CD4-positive, alpha-beta T cell (primary cell): ENCODE measurements at regions not wholly inside any gene's neighbourhood (a gene's known extent, or its start where the extent isn't known, plus 50 kb on each side); places are given as distances from the start of the nearest gene placed in this dataset.

ENCODE experiments used
- ATAC-seq: fragments of 200-7000 bp; cut with Tn5 transposase; one replicate; pipeline ENCODE4 v1.10.0; 2022; ENCODE audit warnings: mild to moderate bottlenecking; ENCODE audit not compliant: poor library complexity
- CTCF ChIA-PET: fragments of 350-600 bp; sonication (Branson Sonifier 250); formaldehyde crosslinking; loops from one replicate; lab custom pipeline; 2021; ENCODE audit warnings: antibody characterized with exemption, inconsistent platforms; lab: Charles Lee
- POLR2A ChIA-PET: fragments of 350-600 bp; sonication (Branson Sonifier 250); formaldehyde crosslinking; loops from one replicate; lab custom pipeline; 2021; ENCODE audit warnings: antibody characterized with exemption, inconsistent platforms; lab: Charles Lee
- DNase-seq, 14 experiments: peaks; one replicate each; pipeline ENCODE4 v3.0.0-alpha.2; 2013 to 2020; ENCODE audit warnings: mixed read lengths in 2 of 14
- H3K27ac ChIP-seq, 2 donors: one replicate each; pipeline versions ENCODE4 v1.5.1 to v1.7.0; 2013; ENCODE audit warnings: low read length in 2 of 2, low read depth in 1 of 2, mild to moderate bottlenecking in 1 of 2
- H3K27me3 ChIP-seq, 2 experiments: 1 replicate in 1 of 2; 2 replicates in 1 of 2; pipeline versions ENCODE4 v1.6.1 to v1.7.0; 2013; ENCODE audit warnings: low read length in 2 of 2, control low read depth in 1 of 2, mild to moderate bottlenecking in 1 of 2, moderate library complexity in 1 of 2; ENCODE audit not compliant: insufficient read depth in 2 of 2, control insufficient read depth in 1 of 2
- H3K36me3 ChIP-seq: one replicate; pipeline ENCODE4 v1.6.1; 2013; ENCODE audit warnings: low read length, control low read depth; ENCODE audit not compliant: insufficient read depth
- H3K4me1 ChIP-seq: one replicate; pipeline ENCODE4 v1.6.1; 2013; ENCODE audit warnings: low read length, control low read depth; ENCODE audit not compliant: insufficient read depth
- H3K4me3 ChIP-seq: one replicate; pipeline ENCODE4 v1.5.1; 2013; ENCODE audit warnings: mild to moderate bottlenecking, low read length, moderate library complexity
- H3K9me3 ChIP-seq, 2 experiments: 1 replicate in 1 of 2; 2 replicates in 1 of 2; pipeline versions ENCODE4 v1.6.1 to v1.7.0; 2013; ENCODE audit warnings: low read length in 2 of 2, mild to moderate bottlenecking in 2 of 2, control low read depth in 1 of 2, moderate library complexity in 1 of 2; ENCODE audit not compliant: control insufficient read depth in 1 of 2, insufficient read depth in 1 of 2
- H3K27ac Mint-ChIP-seq: one replicate; pipeline ENCODE4 v1.8.0; 2020; ENCODE audit warnings: mixed read lengths
- H3K27me3 Mint-ChIP-seq: one replicate; pipeline ENCODE4 v1.8.0; 2021; ENCODE audit warnings: mixed read lengths
- H3K36me3 Mint-ChIP-seq: one replicate; pipeline ENCODE4 v1.8.0; 2021; ENCODE audit warnings: low read depth, mixed read lengths
- H3K4me1 Mint-ChIP-seq: one replicate; pipeline ENCODE4 v1.8.0; 2021; ENCODE audit warnings: low read depth, mixed read lengths
- H3K4me3 Mint-ChIP-seq: one replicate; pipeline ENCODE4 v1.8.0; 2020; ENCODE audit warnings: mild to moderate bottlenecking, mixed read lengths
- H3K9me3 Mint-ChIP-seq: one replicate; pipeline ENCODE4 v1.8.0; 2020; ENCODE audit warnings: mixed read lengths
- intact Hi-C, 2 experiments: fragments of 100-400 bp; cut with DNase I in 1 of 2; cut with micrococcal nuclease in 1 of 2; formaldehyde crosslinking; loops; one replicate each; pipeline versions ENCODE4 v1.15.1 to v1.9.0; 2023 to 2025; cut with DNase I, micrococcal nuclease
- TF ChIP-seq, protein P1 (sequence below): fragments of 200-600 bp; IDR thresholded peaks from one replicate; pipeline ENCODE4 v1.8.0; 2022; ENCODE audit warnings: antibody characterized with exemption, mild to moderate bottlenecking

DNA sequence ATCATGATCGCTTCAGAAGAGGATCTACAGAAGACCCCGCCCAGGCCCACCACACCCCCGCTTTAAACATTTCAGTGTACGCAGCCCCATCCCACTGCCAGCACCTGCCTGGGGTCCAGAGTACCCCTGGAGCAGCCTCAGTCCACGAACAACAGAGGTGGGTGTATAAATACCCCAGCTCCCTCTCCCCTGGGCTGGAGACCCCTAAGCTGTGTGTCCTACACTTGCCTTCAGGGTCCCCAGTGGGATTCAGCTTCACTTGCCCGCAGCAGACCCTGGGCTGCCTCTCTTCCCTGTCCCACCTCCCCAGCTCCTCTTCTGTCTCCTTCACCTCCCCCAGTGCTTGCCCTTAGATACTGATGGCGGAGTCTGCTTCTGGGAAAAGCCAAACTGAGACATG lies 105.7 kb downstream of the RBFOX3 start:
- Histone ChIP-seq H3K27me3 (peaks cover 11 to 14% of the 10 kb centered on the region in 2 experiments), H3K4me3 (no peak overlapping the region)

DNA sequence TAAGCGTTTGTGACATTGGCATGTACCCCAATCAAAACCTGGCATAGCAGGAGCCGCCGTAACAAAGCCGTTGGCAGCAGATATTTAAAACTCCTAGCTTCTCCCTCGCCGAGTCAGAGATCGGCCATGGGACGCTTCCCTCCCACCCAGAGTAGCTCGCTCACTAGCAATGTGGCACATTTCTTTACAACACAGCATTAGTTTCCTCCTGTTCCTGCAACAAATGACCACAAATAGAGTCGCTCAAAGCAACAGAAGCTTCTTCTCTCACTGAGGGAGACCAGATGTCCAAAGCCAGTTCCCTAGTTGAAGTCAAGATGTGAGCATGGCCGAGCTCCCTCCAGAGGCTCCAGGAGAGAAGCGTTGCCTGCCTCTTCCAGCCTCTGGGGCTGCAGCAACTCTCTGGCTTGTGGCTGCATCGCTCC lies 106.7 kb downstream of the RBFOX3 start:
- H3K27me3 Mint-ChIP-seq = peaks cover 40% of the 10 kb centered on the region
- no peak overlapping the region for H3K27ac ChIP-seq
- no peaks in the 10 kb centered on the region for H3K36me3 Mint-ChIP-seq
- H3K9me3 ChIP-seq = peaks cover 0 to 13% of the 10 kb centered on the region in 2 experiments
- no peak overlapping the region for H3K4me3 Mint-ChIP-seq
- POLR2A ChIA-PET = no interaction called here
- ATAC-seq = no peak
- no peaks in the 10 kb centered on the region for H3K4me1 ChIP-seq
- no peaks in the 10 kb centered on the region for H3K36me3 ChIP-seq
- no peaks in the 10 kb centered on the region for H3K4me1 Mint-ChIP-seq
- CTCF ChIA-PET = interaction anchor here (0.6 kb wide), 1 partner anchor 380 kb away, joined by 4 read pairs; no protein-coding TSS in a partner anchor
- peaks cover 11 to 14% of the 10 kb centered on the region in 2 experiments for H3K27me3 ChIP-seq
- TF ChIP-seq, protein P1, sequence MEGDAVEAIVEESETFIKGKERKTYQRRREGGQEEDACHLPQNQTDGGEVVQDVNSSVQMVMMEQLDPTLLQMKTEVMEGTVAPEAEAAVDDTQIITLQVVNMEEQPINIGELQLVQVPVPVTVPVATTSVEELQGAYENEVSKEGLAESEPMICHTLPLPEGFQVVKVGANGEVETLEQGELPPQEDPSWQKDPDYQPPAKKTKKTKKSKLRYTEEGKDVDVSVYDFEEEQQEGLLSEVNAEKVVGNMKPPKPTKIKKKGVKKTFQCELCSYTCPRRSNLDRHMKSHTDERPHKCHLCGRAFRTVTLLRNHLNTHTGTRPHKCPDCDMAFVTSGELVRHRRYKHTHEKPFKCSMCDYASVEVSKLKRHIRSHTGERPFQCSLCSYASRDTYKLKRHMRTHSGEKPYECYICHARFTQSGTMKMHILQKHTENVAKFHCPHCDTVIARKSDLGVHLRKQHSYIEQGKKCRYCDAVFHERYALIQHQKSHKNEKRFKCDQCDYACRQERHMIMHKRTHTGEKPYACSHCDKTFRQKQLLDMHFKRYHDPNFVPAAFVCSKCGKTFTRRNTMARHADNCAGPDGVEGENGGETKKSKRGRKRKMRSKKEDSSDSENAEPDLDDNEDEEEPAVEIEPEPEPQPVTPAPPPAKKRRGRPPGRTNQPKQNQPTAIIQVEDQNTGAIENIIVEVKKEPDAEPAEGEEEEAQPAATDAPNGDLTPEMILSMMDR = no peak
- no peak for DNase-seq
- intact Hi-C loops = no loop called here
- no peak overlapping the region for H3K4me3 ChIP-seq
- no peaks in the 10 kb centered on the region for H3K9me3 Mint-ChIP-seq
- H3K27ac Mint-ChIP-seq = no peak overlapping the region

More for the DNA sequence above, 105.7 kb downstream of the RBFOX3 start:
- no peaks in the 10 kb centered on the region for H3K4me1 ChIP-seq
- CTCF ChIA-PET = no interaction called here
- TF ChIP-seq, protein P1 = no peak
- H3K9me3 ChIP-seq = peaks cover 0 to 18% of the 10 kb centered on the region in 2 experiments
- POLR2A ChIA-PET = no interaction called here
- intact Hi-C loops = no loop called here
- DNase-seq = no peak
- Mint-ChIP-seq H3K27me3 (peaks cover 40% of the 10 kb centered on the region), H3K4me1 (no peaks in the 10 kb centered on the region), H3K27ac (no peak overlapping the region), H3K9me3 (no peaks in the 10 kb centered on the region), H3K36me3 (no peaks in the 10 kb centered on the region), H3K4me3 (no peak overlapping the region)
- H3K36me3 ChIP-seq = no peaks in the 10 kb centered on the region
- no peak overlapping the region for H3K27ac ChIP-seq
- ATAC-seq = no peak

DNA sequence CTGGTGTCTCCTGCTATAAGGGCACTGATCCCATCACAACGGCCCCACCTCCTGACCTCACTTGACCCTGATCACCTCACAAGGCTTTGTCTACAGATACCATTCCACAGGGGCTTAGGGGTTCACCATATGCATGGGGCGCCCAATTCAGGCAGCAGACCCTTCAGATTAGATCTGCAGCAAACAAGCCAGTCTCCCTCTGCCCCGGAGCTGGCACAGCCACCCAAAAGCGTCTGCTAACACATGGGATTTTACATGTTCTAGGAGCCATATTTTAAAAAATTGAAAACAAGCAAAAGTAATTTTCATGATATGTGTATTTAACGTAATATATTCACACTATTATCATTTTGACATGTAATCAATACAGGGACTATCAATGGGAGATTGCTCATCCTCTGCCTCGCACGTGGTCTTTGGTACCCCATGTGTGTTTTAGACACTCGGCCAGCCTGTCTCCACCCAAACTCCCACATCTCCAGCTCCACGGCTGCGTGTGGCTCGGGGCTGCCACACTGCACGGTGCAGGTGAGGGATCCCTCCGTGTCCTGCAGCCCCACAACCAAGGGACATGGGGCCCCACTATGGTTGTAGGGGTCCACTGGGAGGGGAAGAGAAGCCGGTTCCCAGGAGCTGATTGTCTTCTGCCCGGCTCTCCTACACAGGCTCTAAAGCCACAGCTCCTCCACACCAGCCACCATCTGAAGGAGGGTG lies 107.6 kb downstream of the RBFOX3 start:
- ChIA-PET CTCF (interaction anchor here (0.6 kb wide), 1 partner anchor 381 kb away, joined by 4 read pairs; no protein-coding TSS in a partner anchor), POLR2A (no interaction called here)
- TF ChIP-seq, protein P1 = no peak
- Mint-ChIP-seq H3K4me1 (no peaks in the 10 kb centered on the region), H3K27ac (no peak overlapping the region), H3K36me3 (no peaks in the 10 kb centered on the region), H3K4me3 (no peak overlapping the region), H3K9me3 (no peaks in the 10 kb centered on the region), H3K27me3 (peaks cover 40% of the 10 kb centered on the region)
- intact Hi-C loops = no loop called here
- H3K4me3 ChIP-seq = no peak overlapping the region
- H3K27ac ChIP-seq = no peak overlapping the region
- peaks cover 11 to 14% of the 10 kb centered on the region in 2 experiments for H3K27me3 ChIP-seq
- peaks cover 0 to 10% of the 10 kb centered on the region in 2 experiments for H3K9me3 ChIP-seq
- DNase-seq (no peak), ATAC-seq (no peak)
- no peaks in the 10 kb centered on the region for H3K4me1 ChIP-seq
- H3K36me3 ChIP-seq = no peaks in the 10 kb centered on the region
